Activated CD8-positive, alpha-beta T cell treated with anti-CD3 and anti-CD28 coated beads for 36 hours (primary cell): ENCODE measurements at regions not wholly inside any gene's neighbourhood (a gene's known extent, or its start where the extent isn't known, plus 50 kb on each side); places are given as distances from the start of the nearest gene placed in this dataset.

Source experiments
- ATAC-seq: fragments of 200-7000 bp; cut with Tn5 transposase; one replicate; pipeline ENCODE4 v1.10.0; 2021; ENCODE audit warnings: mild to moderate bottlenecking, moderate library complexity
- CTCF ChIA-PET: fragments of 350-600 bp; sonication (Branson Sonifier 250); formaldehyde crosslinking; loops from one replicate; lab custom pipeline; 2021; ENCODE audit warnings: antibody characterized with exemption; lab: Charles Lee
- POLR2A ChIA-PET: fragments of 350-600 bp; sonication (Branson Sonifier 250); formaldehyde crosslinking; loops from one replicate; lab custom pipeline; 2021; ENCODE audit warnings: antibody characterized with exemption; lab: Charles Lee
- DNase-seq: peaks from one replicate; pipeline ENCODE4 v3.0.0-alpha.2; 2020
- H3K27ac Mint-ChIP-seq: one replicate; pipeline ENCODE4 v1.8.0; 2021; ENCODE audit warnings: mild to moderate bottlenecking, mixed read lengths
- H3K27me3 Mint-ChIP-seq: one replicate; pipeline ENCODE4 v1.8.0; 2021; ENCODE audit warnings: mixed read lengths
- H3K36me3 Mint-ChIP-seq: one replicate; pipeline ENCODE4 v1.8.0; 2021; ENCODE audit warnings: low read depth, mixed read lengths
- H3K4me1 Mint-ChIP-seq: one replicate; pipeline ENCODE4 v1.8.0; 2021; ENCODE audit warnings: low read depth, mixed read lengths
- H3K4me3 Mint-ChIP-seq: one replicate; pipeline ENCODE4 v1.8.0; 2021; ENCODE audit warnings: mild to moderate bottlenecking, moderate library complexity, mixed read lengths
- H3K9me3 Mint-ChIP-seq: one replicate; pipeline ENCODE4 v1.8.0; 2021; ENCODE audit warnings: mixed read lengths
- CTCF ChIP-seq: fragments of 200-600 bp; IDR thresholded peaks from one replicate; pipeline ENCODE4 v1.8.0; 2022; ENCODE audit warnings: antibody characterized with exemption, mild to moderate bottlenecking
- intact Hi-C: fragments of 100-400 bp; cut with micrococcal nuclease; formaldehyde crosslinking; loops from one replicate; pipeline ENCODE4 v1.10.0; 2022

DNA sequence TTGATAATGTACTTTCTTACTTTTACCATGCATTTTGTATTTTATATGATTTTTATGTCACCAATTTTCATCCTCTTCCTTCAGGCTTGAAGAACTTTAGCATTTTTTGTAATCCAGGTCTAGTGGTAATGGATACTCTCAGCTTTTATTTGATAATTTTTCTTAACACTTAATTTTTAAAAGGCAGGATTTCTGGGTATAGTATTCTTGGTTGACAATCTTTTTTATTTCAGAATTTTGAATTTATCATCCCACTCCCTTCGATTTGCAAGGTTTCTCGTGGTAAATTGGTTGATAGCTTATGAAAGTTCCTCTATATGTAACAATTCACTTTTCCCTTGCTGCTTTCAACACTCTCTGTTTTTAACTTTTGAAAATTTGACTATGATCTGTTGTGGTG lies 363.7 kb downstream of the HTR7 start:
- POLR2A ChIA-PET, result no interaction called here
- H3K27ac Mint-ChIP-seq, result no peak overlapping the region
- CTCF ChIA-PET, result no interaction called here
- no peaks in the 10 kb centered on the region for H3K4me1 Mint-ChIP-seq
- ATAC-seq, result no peak
- intact Hi-C loops, result no loop called here
- peaks cover 31% of the 10 kb centered on the region for H3K9me3 Mint-ChIP-seq
- no peak overlapping the region for H3K4me3 Mint-ChIP-seq
- no peaks in the 10 kb centered on the region for H3K36me3 Mint-ChIP-seq
- no peaks in the 10 kb centered on the region for H3K27me3 Mint-ChIP-seq
- TF ChIP-seq CTCF, result no peak
- DNase-seq, result no peak

- no peak overlapping the region for H3K4me3 Mint-ChIP-seq
- H3K9me3 Mint-ChIP-seq, result no peaks in the 10 kb centered on the region
- intact Hi-C loops, result no loop called here
- TF ChIP-seq CTCF, result no peak
- H3K27me3 Mint-ChIP-seq, result no peaks in the 10 kb centered on the region
- no peaks in the 10 kb centered on the region for H3K4me1 Mint-ChIP-seq
- H3K36me3 Mint-ChIP-seq, result no peaks in the 10 kb centered on the region
- DNase-seq (no peak), ATAC-seq (no peak)
- no peak overlapping the region for H3K27ac Mint-ChIP-seq
- CTCF ChIA-PET, result no interaction called here
- POLR2A ChIA-PET, result no interaction called here
These were observed 353.7 kb downstream of the HTR7 start for GRCh38 chr10:90504172-90504571.

DNA sequence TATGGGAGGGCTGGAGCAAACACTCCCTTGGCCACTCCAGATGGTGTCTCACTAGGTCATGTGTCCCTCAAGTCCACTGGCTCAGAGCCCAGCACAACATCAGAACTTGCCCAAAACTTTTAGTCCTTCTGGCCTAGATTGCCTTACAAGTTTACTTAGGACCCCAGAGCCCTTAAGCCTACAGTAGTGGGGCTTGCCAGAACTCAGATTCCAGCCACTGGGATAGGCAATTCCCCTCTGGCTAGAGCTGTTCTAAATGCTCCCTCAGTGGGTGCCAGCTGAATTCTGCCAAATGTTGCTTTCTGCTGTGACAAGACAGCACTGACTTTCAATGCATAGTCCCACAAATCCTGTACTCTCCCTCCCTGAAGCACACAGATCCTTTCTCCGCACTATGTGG lies 331.1 kb downstream of the HTR7 start:
- ATAC-seq, result no peak
- ChIA-PET POLR2A (interaction anchor here (0.6 kb wide), 1 partner anchor 88 kb away, joined by 3 read pairs; no protein-coding TSS in a partner anchor), CTCF (no interaction called here)
- TF ChIP-seq CTCF, result no peak
- DNase-seq, result no peak
- intact Hi-C loops, result no loop called here
- Mint-ChIP-seq H3K4me1 (no peaks in the 10 kb centered on the region), H3K9me3 (peaks cover 1% of the 10 kb centered on the region), H3K4me3 (no peak overlapping the region), H3K36me3 (no peaks in the 10 kb centered on the region), H3K27me3 (no peaks in the 10 kb centered on the region), H3K27ac (no peak overlapping the region)

DNA sequence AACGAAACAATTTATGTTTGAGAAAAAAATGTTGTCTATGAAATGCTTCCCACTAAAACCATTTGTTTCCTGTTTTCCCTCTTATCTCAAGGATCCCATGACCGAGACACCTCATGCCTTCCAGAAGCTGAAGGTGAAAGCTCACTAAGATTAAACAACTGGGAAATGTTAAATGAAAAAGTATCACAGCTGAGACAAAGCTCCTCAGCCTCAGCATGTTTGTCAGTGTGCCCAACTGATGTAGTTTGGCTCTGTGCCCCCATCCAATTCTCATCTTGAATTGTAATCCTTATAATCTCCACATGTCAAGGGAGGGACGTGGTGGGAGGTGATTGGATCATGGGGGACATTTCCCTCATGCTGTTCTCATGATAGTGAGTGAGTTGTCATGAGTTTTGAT lies 327.3 kb downstream of the HTR7 start:
- Mint-ChIP-seq H3K4me3 (no peak overlapping the region), H3K4me1 (no peaks in the 10 kb centered on the region), H3K27ac (no peak overlapping the region), H3K27me3 (no peaks in the 10 kb centered on the region), H3K9me3 (no peaks in the 10 kb centered on the region), H3K36me3 (no peaks in the 10 kb centered on the region)
- POLR2A ChIA-PET, result no interaction called here
- DNase-seq, result no peak
- intact Hi-C loops, result no loop called here
- CTCF ChIA-PET, result no interaction called here
- no peak for ATAC-seq
- no peak for TF ChIP-seq CTCF

- Mint-ChIP-seq H3K9me3 (no peaks in the 10 kb centered on the region), H3K36me3 (no peaks in the 10 kb centered on the region), H3K4me3 (no peak overlapping the region), H3K27ac (no peak overlapping the region), H3K4me1 (no peaks in the 10 kb centered on the region), H3K27me3 (peaks cover 1% of the 10 kb centered on the region)
- DNase-seq, result no peak
- no peak for TF ChIP-seq CTCF
- no peak for ATAC-seq
- ChIA-PET CTCF (no interaction called here), POLR2A (no interaction called here)
- intact Hi-C loops, result no loop called here
These were observed 300.5 kb downstream of the HTR7 start for GRCh38 chr10:90557385-90557784.
